H1 (cell line): ENCODE measurements at regions not wholly inside any gene's neighbourhood (a gene's known extent, or its start where the extent isn't known, plus 50 kb on each side); places are given as distances from the start of the nearest gene placed in this dataset.

Experiments used
- CTCF ChIA-PET: fragments of 300-600 bp; sonication (Branson Sonifier 250); formaldehyde crosslinking; loops from one replicate; lab custom pipeline; 2021; ENCODE audit not compliant: partially characterized antibody; lab: Charles Lee
- POLR2A ChIA-PET: fragments of 300-600 bp; sonication (Branson Sonifier 250); formaldehyde crosslinking; loops from one replicate; lab custom pipeline; 2021; ENCODE audit warnings: inconsistent platforms; ENCODE audit not compliant: partially characterized antibody; lab: Charles Lee
- DNase-seq, 2 experiments: peaks; one replicate each; pipeline versions ENCODE4 v3.0.0 to v3.0.0-alpha.2; 2010 to 2022; ENCODE audit warnings: low spot score in 2 of 2, low read depth in 1 of 2, mixed read lengths in 1 of 2
- FAIRE-seq: peaks from 2 replicates; lab custom pipeline; 2011; peaks lifted over from hg19 to GRCh38; lab: Jason Lieb, UNC
- H2AFZ ChIP-seq: 2 replicates; pipeline ENCODE4 v1.8.1; 2012; ENCODE audit warnings: low read length, inconsistent platforms
- H2AK5ac ChIP-seq: 2 replicates; pipeline ENCODE4 v1.6.1; 2013; ENCODE audit warnings: low read depth, low read length
- H2BK120ac ChIP-seq: replicated peaks from 2 replicates; pipeline ENCODE3; 2013; ENCODE audit warnings: low read depth, low read length, inconsistent platforms
- H2BK12ac ChIP-seq: 2 replicates; pipeline ENCODE4 v1.6.1; 2013; ENCODE audit warnings: low read depth, low read length
- H2BK15ac ChIP-seq: 2 replicates; pipeline ENCODE4 v1.6.1; 2013; ENCODE audit warnings: low read length
- H2BK20ac ChIP-seq: 2 replicates; pipeline ENCODE4 v1.6.1; 2013; ENCODE audit warnings: low read length
- H2BK5ac ChIP-seq: 2 replicates; pipeline ENCODE4 v1.6.1; 2013; ENCODE audit warnings: low read depth, low read length
- H3K14ac ChIP-seq: 2 replicates; pipeline ENCODE4 v1.6.1; 2013; ENCODE audit warnings: inconsistent platforms; ENCODE audit not compliant: insufficient read length
- H3K18ac ChIP-seq: 2 replicates; pipeline ENCODE4 v1.6.1; 2013; ENCODE audit warnings: low read length; ENCODE audit errors: extremely low read depth
- H3K23ac ChIP-seq: 2 replicates; pipeline ENCODE4 v1.6.1; 2013; ENCODE audit warnings: inconsistent platforms; ENCODE audit not compliant: insufficient read length
- H3K23me2 ChIP-seq: 2 replicates; pipeline ENCODE4 v1.6.1; 2013; ENCODE audit warnings: low read depth, low read length
- H3K27ac ChIP-seq: 2 replicates; pipeline ENCODE4 v1.6.1; 2011; ENCODE audit warnings: low read depth, low read length, inconsistent platforms
- H3K27me3 ChIP-seq, 4 experiments: replicated peaks in 1 of 4; 1 replicate in 1 of 4; 2 replicates in 3 of 4; pipeline versions ENCODE4 v1.6.1 to v1.8.1; 2011 to 2013; ENCODE audit warnings: low read length in 3 of 4, mild to moderate bottlenecking in 3 of 4, inconsistent platforms in 2 of 4, mixed read lengths in 2 of 4, moderate library complexity in 1 of 4; ENCODE audit not compliant: control insufficient read depth in 3 of 4, insufficient read depth in 3 of 4; ENCODE audit errors: extremely low read depth in 1 of 4
- H3K36me3 ChIP-seq, 4 experiments: 2 replicates each; pipeline versions ENCODE4 v1.6.1 to v1.8.1; 2011 to 2013; ENCODE audit warnings: mild to moderate bottlenecking in 4 of 4, low read length in 3 of 4, moderate library complexity in 2 of 4, control low read depth in 1 of 4, inconsistent platforms in 1 of 4; ENCODE audit not compliant: insufficient read depth in 4 of 4, control insufficient read depth in 2 of 4
- H3K4ac ChIP-seq: replicated peaks from 2 replicates; pipeline ENCODE3; 2013; ENCODE audit warnings: low read length, low read depth, mixed read lengths, inconsistent platforms; ENCODE audit not compliant: insufficient read length
- H3K4me1 ChIP-seq, 4 experiments: replicated peaks in 1 of 4; 1 replicate in 1 of 4; 2 replicates in 3 of 4; pipeline versions ENCODE4 v1.6.1 to v1.8.1; 2011 to 2013; ENCODE audit warnings: low read length in 3 of 4, inconsistent platforms in 2 of 4, mixed read lengths in 1 of 4; ENCODE audit not compliant: insufficient read depth in 4 of 4, control insufficient read depth in 3 of 4
- H3K4me2 ChIP-seq, 2 experiments: 2 replicates each; pipeline versions ENCODE4 v1.6.1 to v1.8.1; 2011 to 2013; ENCODE audit warnings: low read depth in 2 of 2, low read length in 2 of 2, control low read depth in 1 of 2, inconsistent platforms in 1 of 2, mild to moderate bottlenecking in 1 of 2; ENCODE audit not compliant: insufficient read depth in 1 of 2
- H3K4me3 ChIP-seq, 4 experiments: fragments of 200-600, 300-600 bp in 1 of 4; sonication (generic), shearing (Covaris generic), sonication (Bioruptor Twin) in 1 of 4; 2 replicates each; pipeline versions ENCODE4 v1.5.1 to v1.8.1; 2011 to 2016; ENCODE audit warnings: low read length in 4 of 4, low read depth in 3 of 4, control low read depth in 2 of 4, inconsistent platforms in 2 of 4, mild to moderate bottlenecking in 2 of 4, mixed read lengths in 1 of 4, moderate library complexity in 1 of 4; ENCODE audit not compliant: insufficient read depth in 2 of 4; ENCODE audit errors: extremely low read depth in 1 of 4
- H3K56ac ChIP-seq: replicated peaks from 2 replicates; pipeline ENCODE3; 2013; ENCODE audit warnings: low read depth, mild to moderate bottlenecking, mixed read lengths, low read length, inconsistent platforms; ENCODE audit not compliant: insufficient read length
- H3K79me1 ChIP-seq: 2 replicates; pipeline ENCODE4 v1.6.1; 2013; ENCODE audit warnings: low read depth, low read length, control low read depth
- H3K79me2 ChIP-seq, 2 experiments: 2 replicates each; pipeline versions ENCODE4 v1.6.1 to v1.8.1; 2012 to 2013; ENCODE audit warnings: low read length in 2 of 2, mild to moderate bottlenecking in 2 of 2, inconsistent platforms in 1 of 2; ENCODE audit not compliant: insufficient read depth in 2 of 2, control insufficient read depth in 1 of 2
- H3K9ac ChIP-seq, 4 experiments: replicated peaks in 1 of 4; 1 replicate in 1 of 4; 2 replicates in 3 of 4; pipeline versions ENCODE4 v1.6.1 to v1.8.1; 2011 to 2013; ENCODE audit warnings: low read depth in 3 of 4, low read length in 3 of 4, control low read depth in 2 of 4, mild to moderate bottlenecking in 2 of 4, moderate library complexity in 2 of 4, inconsistent platforms in 1 of 4; ENCODE audit errors: extremely low read depth in 1 of 4
- H3K9me3 ChIP-seq, 2 experiments: 2 replicates each; pipeline versions ENCODE4 v1.6.1 to v1.8.1; 2012 to 2013; ENCODE audit warnings: mild to moderate bottlenecking in 2 of 2, moderate library complexity in 2 of 2, control low read depth in 1 of 2, inconsistent platforms in 1 of 2, low read depth in 1 of 2, low read length in 1 of 2, mixed read lengths in 1 of 2; ENCODE audit not compliant: insufficient read depth in 2 of 2
- H4K20me1 ChIP-seq, 2 experiments: replicated peaks in 1 of 2; 2 replicates each; pipeline versions ENCODE3 to v1.8.1; 2011 to 2013; ENCODE audit warnings: inconsistent platforms in 2 of 2, low read length in 2 of 2, mild to moderate bottlenecking in 1 of 2; ENCODE audit not compliant: insufficient read depth in 2 of 2, control insufficient read depth in 1 of 2
- H4K5ac ChIP-seq: 2 replicates; pipeline ENCODE4 v1.6.1; 2013; ENCODE audit warnings: low read length, low read depth, mixed read lengths, inconsistent platforms; ENCODE audit not compliant: insufficient read length
- H4K8ac ChIP-seq: 2 replicates; pipeline ENCODE4 v1.8.0; 2013; ENCODE audit warnings: mild to moderate bottlenecking, moderate library complexity, low read length, inconsistent platforms; ENCODE audit not compliant: insufficient read depth; ENCODE audit errors: extremely low read depth
- H4K91ac ChIP-seq: replicated peaks from 2 replicates; pipeline ENCODE3; 2013; ENCODE audit warnings: low read length, mixed read lengths, inconsistent platforms; ENCODE audit not compliant: insufficient read length
- CBX5 ChIP-seq: fragments of 300-800, 300-1000 bp; sonication (generic); IDR thresholded peaks from 2 replicates; pipeline ENCODE4 v1.7.1; 2016; ENCODE audit warnings: antibody characterized with exemption, low read length, low read depth
- CBX8 ChIP-seq: fragments of 300-800, 300-1000 bp; sonication (generic); IDR thresholded peaks from 2 replicates; pipeline ENCODE4 v1.7.1; 2016; ENCODE audit warnings: low read depth, low read length, borderline replicate concordance
- FOSL1 ChIP-seq: IDR thresholded peaks from 2 replicates; pipeline ENCODE4 v1.6.1; 2011; ENCODE audit warnings: mild to moderate bottlenecking, low read depth, low read length, moderate library complexity; ENCODE audit not compliant: insufficient read depth
- POLR2A ChIP-seq, 2 experiments: IDR thresholded peaks; 1 replicate in 1 of 2; 2 replicates in 1 of 2; pipeline ENCODE4 v1.6.1; 2011; ENCODE audit warnings: low read depth in 2 of 2, low read length in 2 of 2, mild to moderate bottlenecking in 2 of 2; ENCODE audit errors: control extremely low read depth in 1 of 2
- POLR2AphosphoS5 ChIP-seq: IDR thresholded peaks from 2 replicates; pipeline ENCODE4 v1.6.1; 2011; ENCODE audit warnings: low read depth, low read length
- WGBS, 2 experiments: shearing (Covaris generic) in 1 of 2; methylation state at CpG; one replicate each; pipeline versions ENCODE4 v1.1.6 to v1.1.7; 2013 to 2015; ENCODE audit warnings: low lambda C conversion rate in 2 of 2, mixed read lengths in 2 of 2, inconsistent platforms in 1 of 2, low coverage in 1 of 2, missing lambda C conversion rate in 1 of 2; ENCODE audit not compliant: insufficient replicate concordance in 2 of 2, insufficient coverage in 1 of 2, insufficient read length in 1 of 2; ENCODE audit errors: extremely low coverage in 1 of 2, missing lambda C conversion rate in 1 of 2; 5-methylcytosine and 5-hydroxymethylcytosine counted together

DNA sequence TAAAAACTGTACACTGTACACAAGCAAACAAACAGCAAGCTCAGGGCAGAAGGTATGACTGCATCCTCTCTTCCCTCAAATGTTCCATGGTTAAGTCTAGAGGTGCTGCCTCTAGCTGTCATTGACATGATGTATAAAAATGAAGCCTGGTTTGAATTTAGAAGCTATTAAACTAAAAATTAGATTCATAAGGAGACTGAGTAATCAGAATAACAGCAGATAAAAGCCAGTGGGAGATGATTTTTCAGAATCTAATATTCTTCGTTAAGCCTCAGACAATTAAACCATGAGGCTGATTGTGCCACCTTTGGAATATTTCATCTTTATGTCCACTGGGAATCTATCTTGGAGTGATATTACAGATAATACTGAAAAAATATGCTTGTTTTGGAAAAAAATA lies 101.4 kb upstream of the ZC3H12C start:
- no peak for FAIRE-seq
- TF ChIP-seq CBX8 (no peak), POLR2A (IDR thresholded peaks at IDR 0.05; ENCODE audit: control extremely low read depth in 1 of 2, low read depth in 2 of 2, low read length in 2 of 2) (no peak), FOSL1 (no peak), POLR2AphosphoS5 (no peak), CBX5 (no peak)

More for the DNA sequence above, 101.4 kb upstream of the ZC3H12C start:
- no peak overlapping the region for H2AFZ ChIP-seq
- H4K20me1 ChIP-seq = no peaks in the 10 kb centered on the region
- H3K9me3 ChIP-seq = no peaks in the 10 kb centered on the region
- DNase-seq = no peak
- no peak overlapping the region for H2BK20ac ChIP-seq
- POLR2A ChIA-PET = no interaction called here
- no peak overlapping the region for H2AK5ac ChIP-seq
- no peak overlapping the region for H3K14ac ChIP-seq
- H3K23ac ChIP-seq = no peak overlapping the region
- H4K91ac ChIP-seq = no peak overlapping the region
- H3K27me3 ChIP-seq = no peaks in the 10 kb centered on the region
- H4K8ac ChIP-seq = no peak overlapping the region
- H2BK5ac ChIP-seq = no peak overlapping the region
- no peaks in the 10 kb centered on the region for H3K79me2 ChIP-seq
- CTCF ChIA-PET = no interaction called here
- H2BK12ac ChIP-seq = no peak overlapping the region
- H2BK15ac ChIP-seq = no peak overlapping the region
- H3K18ac ChIP-seq = no peak overlapping the region
- H3K4me1 ChIP-seq = no peaks in the 10 kb centered on the region
- 100% methylated on average over 1 of the region's 1 CpG; no CpG with 5 or more reads in 1 of the 2 experiments for WGBS, 2 experiments
- H3K36me3 ChIP-seq = no peaks in the 10 kb centered on the region
- H3K56ac ChIP-seq = no peak overlapping the region
- H3K9ac ChIP-seq = no peak overlapping the region
- no peaks in the 10 kb centered on the region for H3K23me2 ChIP-seq
- H3K4ac ChIP-seq = no peak overlapping the region
- H3K79me1 ChIP-seq = no peaks in the 10 kb centered on the region
- no peak overlapping the region for H3K4me3 ChIP-seq
- H3K4me2 ChIP-seq = no peak overlapping the region
- no peak overlapping the region for H3K27ac ChIP-seq
- H2BK120ac ChIP-seq = no peak overlapping the region
- no peak overlapping the region for H4K5ac ChIP-seq
